LNCaP clone FGC (cell line): ENCODE measurements at regions not wholly inside any gene's neighbourhood (a gene's known extent, or its start where the extent isn't known, plus 50 kb on each side); places are given as distances from the start of the nearest gene placed in this dataset.

Source experiments
- DNase-seq: peaks from one replicate; pipeline ENCODE4 v3.0.0-alpha.2; 2011; ENCODE audit warnings: low read depth
- H3K4me3 ChIP-seq: 2 replicates; pipeline ENCODE4 v1.5.1; 2011; ENCODE audit warnings: mild to moderate bottlenecking, low read depth, low read length, control low read depth
- TF ChIP-seq, protein P1 (sequence below): IDR thresholded peaks from 2 replicates; pipeline ENCODE4 v1.5.1; 2012; ENCODE audit warnings: mild to moderate bottlenecking; ENCODE audit not compliant: control insufficient read depth, insufficient read depth; ENCODE audit errors: extremely low read depth

DNA sequence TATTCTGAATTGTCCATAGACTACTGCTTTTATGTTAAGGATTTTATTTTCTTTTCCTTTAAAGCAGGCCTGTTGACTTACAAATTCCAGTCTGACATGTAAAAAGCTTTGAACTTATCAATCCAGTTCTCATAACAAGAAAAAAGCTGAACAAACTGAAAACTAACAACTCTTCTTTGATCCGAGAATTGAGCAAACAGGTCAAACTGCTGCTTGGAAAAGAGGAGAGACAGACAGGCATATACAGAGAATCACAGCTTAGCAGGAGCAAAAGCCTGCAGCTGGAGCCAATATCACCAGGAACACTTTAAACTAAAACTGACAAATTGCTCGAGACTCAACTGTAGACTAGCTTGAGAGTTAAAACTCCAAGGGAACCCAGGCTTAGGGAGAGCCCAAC, 85.8 kb downstream of the HINT1 start:
- TF ChIP-seq, protein P1, sequence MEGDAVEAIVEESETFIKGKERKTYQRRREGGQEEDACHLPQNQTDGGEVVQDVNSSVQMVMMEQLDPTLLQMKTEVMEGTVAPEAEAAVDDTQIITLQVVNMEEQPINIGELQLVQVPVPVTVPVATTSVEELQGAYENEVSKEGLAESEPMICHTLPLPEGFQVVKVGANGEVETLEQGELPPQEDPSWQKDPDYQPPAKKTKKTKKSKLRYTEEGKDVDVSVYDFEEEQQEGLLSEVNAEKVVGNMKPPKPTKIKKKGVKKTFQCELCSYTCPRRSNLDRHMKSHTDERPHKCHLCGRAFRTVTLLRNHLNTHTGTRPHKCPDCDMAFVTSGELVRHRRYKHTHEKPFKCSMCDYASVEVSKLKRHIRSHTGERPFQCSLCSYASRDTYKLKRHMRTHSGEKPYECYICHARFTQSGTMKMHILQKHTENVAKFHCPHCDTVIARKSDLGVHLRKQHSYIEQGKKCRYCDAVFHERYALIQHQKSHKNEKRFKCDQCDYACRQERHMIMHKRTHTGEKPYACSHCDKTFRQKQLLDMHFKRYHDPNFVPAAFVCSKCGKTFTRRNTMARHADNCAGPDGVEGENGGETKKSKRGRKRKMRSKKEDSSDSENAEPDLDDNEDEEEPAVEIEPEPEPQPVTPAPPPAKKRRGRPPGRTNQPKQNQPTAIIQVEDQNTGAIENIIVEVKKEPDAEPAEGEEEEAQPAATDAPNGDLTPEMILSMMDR = no peak
- H3K4me3 ChIP-seq = no peak overlapping the region
- no peak for DNase-seq

DNA sequence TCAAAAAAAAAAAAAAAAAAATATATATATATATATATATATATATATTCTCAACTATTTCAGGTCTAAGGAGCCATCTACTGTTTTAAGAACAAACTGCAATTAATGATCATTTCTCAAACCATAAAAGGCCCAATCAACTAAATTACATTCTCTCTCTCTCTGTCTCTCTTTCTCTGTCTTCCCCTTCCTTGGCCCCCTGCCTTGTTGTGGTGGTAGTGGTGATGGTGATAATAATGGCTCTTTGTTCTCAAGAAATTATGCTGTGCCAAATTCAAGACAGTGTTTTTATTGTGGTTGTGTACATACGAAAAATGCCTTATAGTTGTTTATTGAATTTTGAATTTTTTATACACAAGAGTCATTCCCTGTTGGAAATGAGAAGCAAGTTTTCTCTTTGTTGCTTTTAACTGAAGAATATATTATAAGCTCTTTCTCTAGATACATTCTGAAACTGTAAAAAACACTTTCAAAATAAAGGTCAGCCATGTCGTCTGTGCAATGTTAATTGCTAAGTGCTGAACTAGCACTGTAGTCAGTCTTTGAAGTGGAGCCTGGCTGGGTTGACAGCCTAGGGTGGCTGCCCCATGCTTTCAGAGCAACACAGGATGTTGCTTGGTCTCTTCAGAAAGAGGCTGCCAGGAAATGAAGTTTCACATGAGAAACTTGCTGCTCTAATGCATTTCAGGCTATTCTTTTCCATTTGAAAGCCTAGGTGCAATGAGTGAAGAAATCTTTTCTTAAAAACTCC, 96.0 kb downstream of the HINT1 start:
- no peak for DNase-seq
- TF ChIP-seq, protein P1 = peak; percentile 25; the same call in 1 of the 2 replicates
- H3K4me3 ChIP-seq = no peak overlapping the region

- TF ChIP-seq, protein P1 = no peak
- H3K4me3 ChIP-seq = no peak overlapping the region
- DNase-seq = no peak
These were observed 97.0 kb downstream of the HINT1 start for GRCh38 chr5:131068076-131068475.

- DNase-seq = no peak
- TF ChIP-seq, protein P1 = no peak
- H3K4me3 ChIP-seq = no peak overlapping the region
These were observed 97.4 kb downstream of the HINT1 start for GRCh38 chr5:131067636-131068035.

DNA sequence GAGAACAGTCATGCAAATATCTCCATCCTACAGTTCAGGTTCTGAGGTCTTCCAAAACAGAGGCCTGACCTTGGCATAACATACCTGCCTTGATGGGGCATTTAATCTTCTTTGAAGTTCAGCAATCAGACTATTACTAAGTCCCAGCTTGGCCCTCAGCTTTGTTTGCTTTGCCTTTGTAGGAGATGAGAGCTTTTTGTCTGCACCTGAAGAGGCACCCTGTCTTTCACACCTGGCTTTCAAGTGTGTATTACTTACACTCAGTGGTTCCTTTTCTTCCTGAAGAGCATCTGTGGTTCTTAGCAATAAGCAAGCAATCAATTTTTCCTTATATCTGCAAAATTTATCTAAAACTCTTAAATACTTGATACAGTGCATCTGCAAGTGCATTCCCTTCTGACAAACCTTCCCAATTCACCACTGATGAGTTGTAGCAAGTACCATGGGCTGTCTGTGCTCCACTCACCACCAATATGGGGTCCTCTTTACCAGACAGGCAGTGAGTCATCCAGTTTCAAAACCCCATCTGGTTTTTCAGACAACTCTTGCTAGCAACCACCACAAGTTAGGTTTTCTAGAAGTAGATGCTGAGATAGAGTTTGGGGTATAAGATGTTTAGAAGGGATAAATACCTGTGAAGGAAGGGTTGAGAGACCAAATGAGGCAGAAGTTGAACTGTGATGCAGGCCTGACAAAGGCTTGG, 100.2 kb downstream of the HINT1 start:
- DNase-seq = no peak
- TF ChIP-seq, protein P1 = no peak
- H3K4me3 ChIP-seq = no peak overlapping the region

GRCh38 chr5:131042021-131042789, 122.9 kb downstream of the HINT1 start:
- H3K4me3 ChIP-seq = no peak overlapping the region
- TF ChIP-seq, protein P1 = no peak
- no peak for DNase-seq
